Small intestine (tissue), 7 donors: ENCODE measurements at regions not wholly inside any gene's neighbourhood (a gene's known extent, or its start where the extent isn't known, plus 50 kb on each side); places are given as distances from the start of the nearest gene placed in this dataset.

Experiments used
- DNase-seq, 2 donors: peaks; one replicate each; pipeline versions ENCODE4 v3.0.0 to v3.0.0-alpha.2; 2013
- FAIRE-seq: peaks from 2 replicates; lab custom pipeline; 2012; peaks lifted over from hg19 to GRCh38; lab: Jason Lieb, UNC
- H3K27ac ChIP-seq, 3 donors: one replicate each; pipeline ENCODE4 v1.5.1; 2013; ENCODE audit warnings: low read length in 2 of 3, mild to moderate bottlenecking in 2 of 3, control low read depth in 1 of 3, inconsistent platforms in 1 of 3, low read depth in 1 of 3, moderate library complexity in 1 of 3
- H3K27me3 ChIP-seq, 3 donors: one replicate each; pipeline ENCODE4 v1.6.1; 2013; ENCODE audit warnings: low read length in 3 of 3, inconsistent platforms in 1 of 3; ENCODE audit not compliant: control insufficient read depth in 3 of 3, insufficient read depth in 3 of 3
- H3K36me3 ChIP-seq, 3 donors: one replicate each; pipeline ENCODE4 v1.6.1; 2013; ENCODE audit warnings: low read length in 3 of 3, inconsistent platforms in 1 of 3, low read depth in 1 of 3, mild to moderate bottlenecking in 1 of 3, moderate library complexity in 1 of 3; ENCODE audit not compliant: control insufficient read depth in 3 of 3, insufficient read depth in 2 of 3
- H3K4me1 ChIP-seq, 3 donors: one replicate each; pipeline ENCODE4 v1.6.1; 2013; ENCODE audit warnings: low read length in 2 of 3, inconsistent platforms in 1 of 3, low read depth in 1 of 3, mild to moderate bottlenecking in 1 of 3, moderate library complexity in 1 of 3; ENCODE audit not compliant: control insufficient read depth in 3 of 3, insufficient read depth in 2 of 3
- H3K4me3 ChIP-seq, 3 donors: one replicate each; pipeline ENCODE4 v1.5.1; 2013; ENCODE audit warnings: low read length in 3 of 3, control low read depth in 1 of 3, inconsistent platforms in 1 of 3, low read depth in 1 of 3, mild to moderate bottlenecking in 1 of 3, moderate library complexity in 1 of 3
- H3K9me3 ChIP-seq, 2 donors: one replicate each; pipeline ENCODE4 v1.6.1; 2013; ENCODE audit warnings: low read depth in 1 of 2, low read length in 1 of 2; ENCODE audit not compliant: control insufficient read depth in 2 of 2, insufficient read depth in 1 of 2
- WGBS, 3 donors: extraction: QIAGEN DNeasy Blood & Tissue Kit; methylation state at CpG; one replicate each; pipeline ENCODE4 v1.1.7; 2013; 5-methylcytosine and 5-hydroxymethylcytosine counted together
- donor health status: healthy with polysubstance abuse.
- donor health status: control.
- donor health status: control.
- donor health status: Bipolar disorder and iron deficiency.
- donor health status: healthy.

DNA sequence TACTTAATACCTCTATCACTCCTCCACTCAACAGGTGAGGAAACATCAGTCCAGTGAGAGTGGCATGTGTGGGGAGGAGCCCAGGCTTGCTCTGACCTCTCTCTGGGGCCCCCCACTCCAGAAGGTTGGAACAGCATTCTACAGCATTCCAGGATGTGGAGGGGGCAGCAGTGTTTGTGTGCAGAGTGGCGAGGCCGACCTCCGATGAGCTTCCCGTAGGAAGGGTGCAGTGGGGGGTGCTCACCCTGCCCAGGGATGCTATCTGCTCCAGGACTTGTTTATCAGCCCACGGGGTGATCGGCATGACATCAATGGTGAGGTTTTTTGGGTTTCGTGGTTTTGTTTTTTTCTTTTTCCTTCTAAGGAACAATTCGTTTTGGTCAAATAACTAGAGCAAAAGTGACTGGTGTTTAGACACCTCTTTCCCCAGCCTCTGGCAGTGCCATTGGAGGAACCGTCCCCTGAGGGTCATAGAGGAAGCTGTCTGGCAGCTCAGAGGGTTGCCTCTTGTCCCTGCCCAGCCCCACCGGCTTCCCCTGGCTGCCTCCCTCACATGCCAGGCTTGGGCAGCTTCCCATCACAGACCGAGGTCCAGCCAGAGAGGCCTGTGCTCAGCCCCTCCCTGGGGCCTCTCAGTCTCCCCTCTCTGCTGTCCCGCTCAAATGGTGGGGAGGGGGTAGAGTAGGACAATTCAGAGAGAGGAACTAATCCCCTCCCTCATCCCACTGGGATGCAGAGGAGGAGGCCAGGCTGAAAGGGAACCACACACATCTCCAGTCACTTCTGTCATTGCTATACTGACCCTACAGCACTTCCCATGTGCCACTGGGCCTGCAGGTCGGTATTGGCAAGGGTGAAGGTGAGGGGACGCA, 96.5 kb downstream of the ZFP36L2 start:
- H3K27ac ChIP-seq: peak overlapping the region; percentile 52 to 95 (median 91)
- peaks cover 15 to 58% (median 32%) of the 10 kb centered on the region in 3 donors for H3K4me1 ChIP-seq
- no peak for FAIRE-seq
- no peak overlapping the region for H3K4me3 ChIP-seq
- H3K27me3 ChIP-seq: no peaks in the 10 kb centered on the region
- no peaks in the 10 kb centered on the region for H3K36me3 ChIP-seq
- H3K9me3 ChIP-seq: peaks cover 0 to 5% of the 10 kb centered on the region in 2 donors
- 65 to 86% (median 78%) methylated on average over 13 to 14 of the region's 14 CpGs for WGBS, 3 donors
- no peak for DNase-seq

DNA sequence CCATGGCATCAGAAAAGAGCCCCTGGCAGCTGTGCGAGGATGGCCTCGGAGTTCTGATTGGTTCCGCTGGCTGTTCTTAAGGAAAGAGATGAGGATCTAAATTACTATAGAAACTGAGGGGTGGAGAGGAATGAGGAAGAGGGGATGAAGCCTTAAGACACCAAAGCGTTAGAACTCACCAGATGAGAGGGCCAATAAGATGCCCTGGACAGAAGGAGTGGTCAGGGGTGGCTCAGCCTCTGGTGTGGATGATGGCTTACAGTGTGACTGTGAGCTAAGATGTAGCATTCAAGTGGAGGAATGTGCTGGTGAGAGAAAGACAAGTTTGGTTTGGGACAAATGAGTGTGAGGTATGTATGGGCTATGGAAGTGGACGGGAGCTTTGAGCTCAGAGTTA, 97.8 kb downstream of the ZFP36L2 start:
- FAIRE-seq: no peak
- Histone ChIP-seq H3K4me1 (peaks cover 15 to 57% (median 29%) of the 10 kb centered on the region in 3 donors), H3K9me3 (peaks cover 0 to 5% of the 10 kb centered on the region in 2 donors), H3K27me3 (no peaks in the 10 kb centered on the region), H3K4me3 (no peak overlapping the region), H3K27ac (peak overlapping the region in 1 of 3 donors; percentile 91), H3K36me3 (no peaks in the 10 kb centered on the region)
- no peak for DNase-seq
- 90 to 99% (median 92%) methylated on average over 5 of the region's 5 CpGs for WGBS, 3 donors

- Histone ChIP-seq H3K4me1 (peaks cover 10 to 53% (median 24%) of the 10 kb centered on the region in 3 donors), H3K36me3 (no peaks in the 10 kb centered on the region), H3K27me3 (no peaks in the 10 kb centered on the region), H3K9me3 (peaks cover 0 to 5% of the 10 kb centered on the region in 2 donors), H3K27ac (peak overlapping the region in 2 of 3 donors; percentile 50 to 91), H3K4me3 (no peak overlapping the region)
- DNase-seq (no peak), FAIRE-seq (no peak)
- 77 to 86% (median 83%) methylated on average over 8 of the region's 8 CpGs for WGBS, 3 donors
These were observed 98.4 kb downstream of the ZFP36L2 start for GRCh38 chr2:43127941-43128558.

- H3K9me3 ChIP-seq: peaks cover 0 to 5% of the 10 kb centered on the region in 2 donors
- no peak for FAIRE-seq
- no peak overlapping the region for H3K4me3 ChIP-seq
- H3K4me1 ChIP-seq: peaks cover 5 to 47% (median 20%) of the 10 kb centered on the region in 3 donors
- H3K27ac ChIP-seq: peak overlapping the region in 2 of 3 donors; percentile 50 to 91
- DNase-seq: peak; percentile 44 to 67
- H3K27me3 ChIP-seq: no peaks in the 10 kb centered on the region
- WGBS, 3 donors: 61 to 71% (median 70%) methylated on average over 24 of the region's 24 CpGs
- no peaks in the 10 kb centered on the region for H3K36me3 ChIP-seq
These were observed 99.0 kb downstream of the ZFP36L2 start for GRCh38 chr2:43127208-43127940.

DNA sequence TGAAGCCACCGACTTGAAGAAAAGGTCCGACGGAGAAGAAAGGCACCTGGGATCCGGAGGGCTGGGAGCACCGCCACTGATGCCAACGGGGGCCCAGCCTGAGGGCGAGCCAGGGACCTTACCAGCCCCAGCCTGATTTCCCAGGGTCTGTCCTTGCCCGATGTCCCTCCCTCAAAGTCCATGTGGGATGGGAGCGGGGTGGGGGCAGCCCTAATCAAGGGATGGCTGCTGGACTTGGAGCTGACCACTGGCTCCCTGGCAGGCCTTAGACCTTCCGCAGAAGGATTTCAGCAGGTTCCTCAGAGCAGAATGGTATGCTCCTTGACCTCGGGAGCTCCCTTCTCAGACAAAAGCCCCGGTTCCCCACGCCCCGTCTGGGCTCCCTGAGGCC, 99.6 kb downstream of the ZFP36L2 start:
- H3K4me1 ChIP-seq: peaks cover 5 to 41% (median 17%) of the 10 kb centered on the region in 3 donors

GRCh38 chr2:43125090-43125998, 101.1 kb downstream of the ZFP36L2 start:
- FAIRE-seq (no peak), DNase-seq (no peak)
- no peaks in the 10 kb centered on the region for H3K27me3 ChIP-seq
- H3K9me3 ChIP-seq: peaks cover 0 to 5% of the 10 kb centered on the region in 2 donors
- H3K4me3 ChIP-seq: no peak overlapping the region
- no peaks in the 10 kb centered on the region for H3K36me3 ChIP-seq
- H3K27ac ChIP-seq: no peak overlapping the region
- 80 to 88% (median 83%) methylated on average over 12 of the region's 12 CpGs for WGBS, 3 donors
- peaks cover under 1 to 27% (median 13%) of the 10 kb centered on the region in 3 donors for H3K4me1 ChIP-seq

More for the DNA sequence above, 99.6 kb downstream of the ZFP36L2 start:
- no peak overlapping the region for H3K4me3 ChIP-seq
- no peak overlapping the region for H3K27ac ChIP-seq
- DNase-seq: no peak
- 92 to 94% (median 93%) methylated on average over 8 to 14 of the region's 14 CpGs for WGBS, 3 donors
- H3K9me3 ChIP-seq: peaks cover 0 to 5% of the 10 kb centered on the region in 2 donors
- H3K36me3 ChIP-seq: no peaks in the 10 kb centered on the region
- no peaks in the 10 kb centered on the region for H3K27me3 ChIP-seq
- FAIRE-seq: no peak

- H3K4me1 ChIP-seq: peaks cover 0 to 20% (median 7%) of the 10 kb centered on the region in 3 donors
- H3K36me3 ChIP-seq: no peaks in the 10 kb centered on the region
- DNase-seq: no peak
- no peak overlapping the region for H3K27ac ChIP-seq
- no peak for FAIRE-seq
- H3K27me3 ChIP-seq: no peaks in the 10 kb centered on the region
- H3K4me3 ChIP-seq: no peak overlapping the region
- 86 to 92% (median 91%) methylated on average over 8 of the region's 8 CpGs for WGBS, 3 donors
- peaks cover 0 to 5% of the 10 kb centered on the region in 2 donors for H3K9me3 ChIP-seq
These were observed 101.7 kb downstream of the ZFP36L2 start for GRCh38 chr2:43124687-43125057.
